HG02852 (cell line): ENCODE measurements at regions not wholly inside any gene's neighbourhood (a gene's known extent, or its start where the extent isn't known, plus 50 kb on each side); places are given as distances from the start of the nearest gene placed in this dataset.

Experiments used
- ATAC-seq: cut with Tn5 transposase; IDR thresholded peaks from one replicate; pipeline ENCODE4 v1.9.1; 2021; ENCODE audit warnings: mild to moderate bottlenecking, moderate library complexity; ENCODE audit not compliant: unreplicated experiment

GRCh38 chr15:61798631-61799030, 261.6 kb downstream of the VPS13C start:
- no peak for ATAC-seq

- no peak for ATAC-seq
These were observed 264.2 kb downstream of the VPS13C start for GRCh38 chr15:61796056-61796455.

- ATAC-seq: no peak
These were observed 265.4 kb downstream of the VPS13C start for GRCh38 chr15:61794881-61795280.

GRCh38 chr15:61794276-61794675, 266.0 kb downstream of the VPS13C start:
- no peak for ATAC-seq

- ATAC-seq: no peak
These were observed 275.5 kb downstream of the VPS13C start for GRCh38 chr15:61784734-61785133.

- ATAC-seq: no peak
These were observed 279.8 kb downstream of the VPS13C start for GRCh38 chr15:61780278-61780980.

- ATAC-seq: no peak
These were observed 282.6 kb downstream of the VPS13C start for GRCh38 chr15:61777689-61778088.

- ATAC-seq: no peak
These were observed 290.7 kb downstream of the VPS13C start for GRCh38 chr15:61769557-61769956.

- no peak for ATAC-seq
These were observed 292.1 kb downstream of the VPS13C start for GRCh38 chr15:61768131-61768530.

GRCh38 chr15:61764981-61765380, 295.3 kb downstream of the VPS13C start:
- no peak for ATAC-seq

GRCh38 chr15:61764141-61764540, 296.1 kb downstream of the VPS13C start:
- ATAC-seq: no peak

GRCh38 chr15:61762676-61763075, 297.6 kb downstream of the VPS13C start:
- no peak for ATAC-seq

- ATAC-seq: no peak
These were observed 300.6 kb downstream of the VPS13C start for GRCh38 chr15:61759639-61760038.

GRCh38 chr15:61756071-61756820, 304.0 kb downstream of the VPS13C start:
- no peak for ATAC-seq

GRCh38 chr15:61755467-61755866, 304.8 kb downstream of the VPS13C start:
- no peak for ATAC-seq

- no peak for ATAC-seq
These were observed 307.1 kb downstream of the VPS13C start for GRCh38 chr15:61753018-61753710.

- no peak for ATAC-seq
These were observed 308.2 kb downstream of the VPS13C start for GRCh38 chr15:61752001-61752400.

- ATAC-seq: no peak
These were observed 309.8 kb downstream of the VPS13C start for GRCh38 chr15:61750271-61751084.

GRCh38 chr15:61749169-61749568, 311.1 kb downstream of the VPS13C start:
- ATAC-seq: no peak

GRCh38 chr15:61748529-61748928, 311.7 kb downstream of the VPS13C start:
- ATAC-seq: no peak

- ATAC-seq: no peak
These were observed 313.7 kb downstream of the VPS13C start for GRCh38 chr15:61746589-61746988.
